ENCODE measurements at regions not wholly inside any gene's neighbourhood (a gene's known extent, or its start where the extent isn't known, plus 50 kb on each side); places are given as distances from the start of the nearest gene placed in this dataset.

DNA sequence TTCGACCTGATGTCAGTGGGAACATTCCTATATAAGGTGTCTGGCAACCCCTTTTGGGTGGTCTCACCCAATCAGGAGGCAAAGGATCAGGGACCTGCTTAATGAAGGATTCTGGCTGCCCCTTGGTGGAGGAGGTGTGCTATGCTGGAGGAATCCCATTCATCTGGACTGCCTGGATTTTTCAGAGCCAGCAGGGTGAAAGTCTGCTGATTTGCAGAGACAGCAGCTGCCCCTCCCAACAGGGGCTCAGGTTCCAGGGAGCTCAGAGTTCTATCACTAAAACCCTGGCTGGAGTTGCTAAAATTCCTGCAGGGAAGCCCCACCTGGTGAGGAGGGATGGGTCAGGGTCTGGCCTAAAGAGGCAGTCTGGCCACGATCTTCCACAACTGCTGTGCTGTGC lies 398.5 kb upstream of the CNTNAP2 start:
- TF ChIP-seq, protein P1, sequence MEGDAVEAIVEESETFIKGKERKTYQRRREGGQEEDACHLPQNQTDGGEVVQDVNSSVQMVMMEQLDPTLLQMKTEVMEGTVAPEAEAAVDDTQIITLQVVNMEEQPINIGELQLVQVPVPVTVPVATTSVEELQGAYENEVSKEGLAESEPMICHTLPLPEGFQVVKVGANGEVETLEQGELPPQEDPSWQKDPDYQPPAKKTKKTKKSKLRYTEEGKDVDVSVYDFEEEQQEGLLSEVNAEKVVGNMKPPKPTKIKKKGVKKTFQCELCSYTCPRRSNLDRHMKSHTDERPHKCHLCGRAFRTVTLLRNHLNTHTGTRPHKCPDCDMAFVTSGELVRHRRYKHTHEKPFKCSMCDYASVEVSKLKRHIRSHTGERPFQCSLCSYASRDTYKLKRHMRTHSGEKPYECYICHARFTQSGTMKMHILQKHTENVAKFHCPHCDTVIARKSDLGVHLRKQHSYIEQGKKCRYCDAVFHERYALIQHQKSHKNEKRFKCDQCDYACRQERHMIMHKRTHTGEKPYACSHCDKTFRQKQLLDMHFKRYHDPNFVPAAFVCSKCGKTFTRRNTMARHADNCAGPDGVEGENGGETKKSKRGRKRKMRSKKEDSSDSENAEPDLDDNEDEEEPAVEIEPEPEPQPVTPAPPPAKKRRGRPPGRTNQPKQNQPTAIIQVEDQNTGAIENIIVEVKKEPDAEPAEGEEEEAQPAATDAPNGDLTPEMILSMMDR (IDR thresholded peaks at IDR 0.05; ENCODE audit: low read depth, low read length, poor library complexity, severe bottlenecking) = no peak
- no peak for TF ChIP-seq EZH2phosphoT487 (IDR thresholded peaks at IDR 0.05; ENCODE audit: borderline replicate concordance, low read length)
